ENCODE measurements at regions not wholly inside any gene's neighbourhood (a gene's known extent, or its start where the extent isn't known, plus 50 kb on each side); places are given as distances from the start of the nearest gene placed in this dataset.

DNA sequence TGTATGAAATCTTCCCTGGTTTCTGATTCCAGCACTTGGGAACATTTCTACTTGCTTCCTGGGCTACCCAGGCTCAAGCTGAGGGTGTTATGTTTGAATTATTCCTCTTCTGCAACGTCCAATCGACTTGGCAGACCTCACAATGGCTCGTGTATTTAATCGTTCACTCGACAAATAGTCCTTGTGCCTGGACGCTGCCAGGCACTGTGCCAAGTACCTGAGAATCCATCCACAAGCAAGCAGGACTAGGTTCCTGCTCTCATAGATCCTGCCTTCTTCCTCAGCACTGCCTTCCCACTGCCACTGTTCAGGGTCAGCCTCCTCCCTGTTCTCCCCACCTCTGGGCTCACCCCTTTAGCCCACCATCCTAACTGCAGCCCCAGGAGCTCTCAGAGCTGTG is 113.3 kb downstream of the EFNB1 start:
- DNase-seq: no peak
- H3K9ac ChIP-seq (ENCODE audit: low read length): no peak overlapping the region
- H2BK120ac ChIP-seq (ENCODE audit: insufficient read depth, low read length, poor library complexity): no peak overlapping the region
- no peaks in the 10 kb centered on the region for H3K79me2 ChIP-seq (ENCODE audit: control insufficient read depth, insufficient read depth, low read length, poor library complexity)
- H3K27ac ChIP-seq (ENCODE audit: low read depth, low read length): no peak overlapping the region
- no peak overlapping the region for H2AK5ac ChIP-seq (ENCODE audit: low read length)
- no peak overlapping the region for H3K4me3 ChIP-seq (ENCODE audit: low read depth, low read length)
- no CpG with 5 or more reads among the region's 6 CpGs for WGBS (ENCODE audit: extremely low coverage, insufficient coverage, insufficient read length)
- H3K27me3 ChIP-seq (ENCODE audit: insufficient read depth, low read length): no peaks in the 10 kb centered on the region
- no peaks in the 10 kb centered on the region for H3K9me3 ChIP-seq (ENCODE audit: insufficient read depth, low read depth, low read length)
- H3K4me2 ChIP-seq (ENCODE audit: low read length): no peak overlapping the region
- H3K79me1 ChIP-seq (ENCODE audit: low read length): no peaks in the 10 kb centered on the region
- no peak overlapping the region for H3K4ac ChIP-seq (ENCODE audit: low read depth, low read length)
- no peak overlapping the region for H3K14ac ChIP-seq (ENCODE audit: low read length)
- no peak overlapping the region for H2AFZ ChIP-seq (ENCODE audit: insufficient read depth, low read length, poor library complexity)
- H3K23ac ChIP-seq (ENCODE audit: low read length): no peak overlapping the region
- H3K4me1 ChIP-seq (ENCODE audit: control insufficient read depth in 1 of 2, insufficient read depth in 2 of 2, low read length in 2 of 2): peaks cover 4 to 12% of the 10 kb centered on the region in 2 experiments
- H2BK12ac ChIP-seq (ENCODE audit: low read length): no peak overlapping the region
- H3K18ac ChIP-seq (ENCODE audit: low read length): no peak overlapping the region
- H2BK5ac ChIP-seq (ENCODE audit: low read depth, low read length, poor library complexity): no peak overlapping the region
- no peak overlapping the region for H4K8ac ChIP-seq (ENCODE audit: low read depth, low read length)
- no peaks in the 10 kb centered on the region for H3K36me3 ChIP-seq (ENCODE audit: control insufficient read depth in 1 of 2, insufficient read depth in 2 of 2, low read length in 2 of 2)
- no peak overlapping the region for H4K91ac ChIP-seq (ENCODE audit: low read depth, low read length)
- no peak overlapping the region for H4K12ac ChIP-seq (ENCODE audit: low read depth, low read length)

DNA sequence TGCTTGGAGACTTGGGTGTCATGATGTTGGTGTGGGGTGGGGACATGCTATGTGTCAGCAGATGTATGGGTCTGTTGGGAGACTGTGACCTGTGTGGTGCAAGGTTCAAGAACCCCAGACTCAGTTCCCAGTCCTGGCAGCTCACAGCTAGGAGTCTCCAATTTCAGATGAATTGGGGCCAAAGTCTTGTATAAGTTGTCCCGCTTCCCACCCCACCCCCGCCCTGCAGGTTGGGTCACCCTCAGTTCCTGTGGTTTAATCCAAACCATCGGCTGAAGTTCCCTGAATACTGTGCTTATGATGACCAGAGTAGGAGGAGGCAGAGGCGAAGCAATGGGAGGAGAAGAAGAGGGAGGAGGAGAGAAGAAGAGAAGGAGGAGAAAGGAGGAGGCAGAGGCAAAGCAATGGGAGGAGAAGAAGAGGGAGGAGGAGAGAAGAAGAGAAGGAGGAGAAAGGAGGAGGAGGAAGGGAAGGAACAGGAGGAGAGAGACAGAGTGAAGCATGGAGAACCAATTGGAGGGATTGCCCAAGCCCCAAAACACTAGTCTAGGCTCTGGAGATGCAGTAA is 112.6 kb downstream of the EFNB1 start:
- H3K79me1 ChIP-seq (ENCODE audit: low read length): no peaks in the 10 kb centered on the region
- no peak overlapping the region for H3K14ac ChIP-seq (ENCODE audit: low read length)
- H3K4me2 ChIP-seq (ENCODE audit: low read length): no peak overlapping the region
- H2AFZ ChIP-seq (ENCODE audit: insufficient read depth, low read length, poor library complexity): no peak overlapping the region
- WGBS (ENCODE audit: extremely low coverage, insufficient coverage, insufficient read length): no CpG with 5 or more reads among the region's 4 CpGs
- H2AK5ac ChIP-seq (ENCODE audit: low read length): no peak overlapping the region
- no peak overlapping the region for H3K4ac ChIP-seq (ENCODE audit: low read depth, low read length)
- no peak overlapping the region for H2BK12ac ChIP-seq (ENCODE audit: low read length)
- H4K12ac ChIP-seq (ENCODE audit: low read depth, low read length): no peak overlapping the region
- H3K18ac ChIP-seq (ENCODE audit: low read length): no peak overlapping the region
- H3K79me2 ChIP-seq (ENCODE audit: control insufficient read depth, insufficient read depth, low read length, poor library complexity): no peaks in the 10 kb centered on the region
- no peak overlapping the region for H3K27ac ChIP-seq (ENCODE audit: low read depth, low read length)
- no peak overlapping the region for H3K23ac ChIP-seq (ENCODE audit: low read length)
- no peak overlapping the region for H3K9ac ChIP-seq (ENCODE audit: low read length)
- no peak for DNase-seq
- H2BK120ac ChIP-seq (ENCODE audit: insufficient read depth, low read length, poor library complexity): no peak overlapping the region
- no peaks in the 10 kb centered on the region for H3K27me3 ChIP-seq (ENCODE audit: insufficient read depth, low read length)
- H3K4me1 ChIP-seq (ENCODE audit: control insufficient read depth in 1 of 2, insufficient read depth in 2 of 2, low read length in 2 of 2): peaks cover 4 to 14% of the 10 kb centered on the region in 2 experiments
- H2BK5ac ChIP-seq (ENCODE audit: low read depth, low read length, poor library complexity): no peak overlapping the region
- H4K91ac ChIP-seq (ENCODE audit: low read depth, low read length): no peak overlapping the region
- H4K8ac ChIP-seq (ENCODE audit: low read depth, low read length): no peak overlapping the region
- H3K4me3 ChIP-seq (ENCODE audit: low read depth, low read length): no peak overlapping the region
- H3K36me3 ChIP-seq (ENCODE audit: control insufficient read depth in 1 of 2, insufficient read depth in 2 of 2, low read length in 2 of 2): no peaks in the 10 kb centered on the region
- no peaks in the 10 kb centered on the region for H3K9me3 ChIP-seq (ENCODE audit: insufficient read depth, low read depth, low read length)

DNA sequence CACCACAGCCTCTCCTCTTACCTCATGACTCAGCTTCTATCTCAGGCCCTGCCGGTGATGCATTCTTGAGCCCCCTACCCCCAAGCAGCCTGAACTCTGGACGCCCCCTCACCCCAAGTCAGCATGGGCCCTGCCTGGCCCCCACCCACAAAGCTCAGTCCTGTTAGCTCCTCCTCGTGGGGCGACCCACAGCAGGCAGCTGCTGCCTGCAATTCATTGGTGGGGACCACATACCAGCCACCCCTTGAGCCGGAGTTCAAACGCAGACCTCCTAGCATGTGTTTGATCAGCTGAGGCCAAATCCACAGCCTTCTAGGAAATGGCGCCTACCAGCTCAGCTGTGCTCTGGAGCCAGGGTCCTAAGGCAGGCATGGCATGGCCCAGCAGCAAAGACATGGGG is 111.8 kb downstream of the EFNB1 start:
- no peak overlapping the region for H3K4me2 ChIP-seq (ENCODE audit: low read length)
- no peak overlapping the region for H2BK120ac ChIP-seq (ENCODE audit: insufficient read depth, low read length, poor library complexity)
- H2BK5ac ChIP-seq (ENCODE audit: low read depth, low read length, poor library complexity): no peak overlapping the region
- H2AFZ ChIP-seq (ENCODE audit: insufficient read depth, low read length, poor library complexity): no peak overlapping the region
- no peak overlapping the region for H2BK12ac ChIP-seq (ENCODE audit: low read length)
- no peak overlapping the region for H2AK5ac ChIP-seq (ENCODE audit: low read length)
- no peak overlapping the region for H3K23ac ChIP-seq (ENCODE audit: low read length)
- no peak overlapping the region for H4K8ac ChIP-seq (ENCODE audit: low read depth, low read length)
- no peak overlapping the region for H4K12ac ChIP-seq (ENCODE audit: low read depth, low read length)
- H3K9ac ChIP-seq (ENCODE audit: low read length): no peak overlapping the region
- H3K18ac ChIP-seq (ENCODE audit: low read length): no peak overlapping the region
- H3K36me3 ChIP-seq (ENCODE audit: control insufficient read depth in 1 of 2, insufficient read depth in 2 of 2, low read length in 2 of 2): no peaks in the 10 kb centered on the region
- no peak for DNase-seq
- no peak overlapping the region for H3K4ac ChIP-seq (ENCODE audit: low read depth, low read length)
- H3K79me1 ChIP-seq (ENCODE audit: low read length): no peaks in the 10 kb centered on the region
- no peak overlapping the region for H3K4me3 ChIP-seq (ENCODE audit: low read depth, low read length)
- no peak overlapping the region for H3K14ac ChIP-seq (ENCODE audit: low read length)
- WGBS (ENCODE audit: extremely low coverage, insufficient coverage, insufficient read length): no CpG with 5 or more reads among the region's 7 CpGs
- H4K91ac ChIP-seq (ENCODE audit: low read depth, low read length): no peak overlapping the region
- H3K9me3 ChIP-seq (ENCODE audit: insufficient read depth, low read depth, low read length): no peaks in the 10 kb centered on the region
- H3K79me2 ChIP-seq (ENCODE audit: control insufficient read depth, insufficient read depth, low read length, poor library complexity): no peaks in the 10 kb centered on the region
- H3K4me1 ChIP-seq (ENCODE audit: control insufficient read depth in 1 of 2, insufficient read depth in 2 of 2, low read length in 2 of 2): peaks cover 4 to 14% of the 10 kb centered on the region in 2 experiments
- H3K27me3 ChIP-seq (ENCODE audit: insufficient read depth, low read length): no peaks in the 10 kb centered on the region
- H3K27ac ChIP-seq (ENCODE audit: low read depth, low read length): no peak overlapping the region

GRCh38 chrX:68939868-68940267 is 111.0 kb downstream of the EFNB1 start:
- WGBS (ENCODE audit: extremely low coverage, insufficient coverage, insufficient read length): no CpG with 5 or more reads among the region's 8 CpGs
- no peak overlapping the region for H2BK5ac ChIP-seq (ENCODE audit: low read depth, low read length, poor library complexity)
- no peak overlapping the region for H4K8ac ChIP-seq (ENCODE audit: low read depth, low read length)
- H3K14ac ChIP-seq (ENCODE audit: low read length): no peak overlapping the region
- no peaks in the 10 kb centered on the region for H3K27me3 ChIP-seq (ENCODE audit: insufficient read depth, low read length)
- H3K36me3 ChIP-seq (ENCODE audit: control insufficient read depth in 1 of 2, insufficient read depth in 2 of 2, low read length in 2 of 2): no peaks in the 10 kb centered on the region
- no peaks in the 10 kb centered on the region for H3K79me1 ChIP-seq (ENCODE audit: low read length)
- H3K27ac ChIP-seq (ENCODE audit: low read depth, low read length): no peak overlapping the region
- no peak overlapping the region for H2AFZ ChIP-seq (ENCODE audit: insufficient read depth, low read length, poor library complexity)
- H3K9ac ChIP-seq (ENCODE audit: low read length): no peak overlapping the region
- no peak overlapping the region for H3K4me2 ChIP-seq (ENCODE audit: low read length)
- no peak for DNase-seq
- H4K12ac ChIP-seq (ENCODE audit: low read depth, low read length): no peak overlapping the region
- H3K4me1 ChIP-seq (ENCODE audit: control insufficient read depth in 1 of 2, insufficient read depth in 2 of 2, low read length in 2 of 2): peaks cover 4 to 14% of the 10 kb centered on the region in 2 experiments
- no peak overlapping the region for H4K91ac ChIP-seq (ENCODE audit: low read depth, low read length)
- no peak overlapping the region for H2BK12ac ChIP-seq (ENCODE audit: low read length)
- no peaks in the 10 kb centered on the region for H3K9me3 ChIP-seq (ENCODE audit: insufficient read depth, low read depth, low read length)
- no peak overlapping the region for H3K4ac ChIP-seq (ENCODE audit: low read depth, low read length)
- no peak overlapping the region for H3K18ac ChIP-seq (ENCODE audit: low read length)
- no peak overlapping the region for H3K23ac ChIP-seq (ENCODE audit: low read length)
- no peaks in the 10 kb centered on the region for H3K79me2 ChIP-seq (ENCODE audit: control insufficient read depth, insufficient read depth, low read length, poor library complexity)
- H2BK120ac ChIP-seq (ENCODE audit: insufficient read depth, low read length, poor library complexity): no peak overlapping the region
- no peak overlapping the region for H3K4me3 ChIP-seq (ENCODE audit: low read depth, low read length)
- H2AK5ac ChIP-seq (ENCODE audit: low read length): no peak overlapping the region
